HG03432 (cell line): ENCODE measurements at regions not wholly inside any gene's neighbourhood (a gene's known extent, or its start where the extent isn't known, plus 50 kb on each side); places are given as distances from the start of the nearest gene placed in this dataset.

Experiments used
- ATAC-seq: cut with Tn5 transposase; IDR thresholded peaks from one replicate; pipeline ENCODE4 v1.9.1; 2021; ENCODE audit warnings: mild to moderate bottlenecking, moderate library complexity; ENCODE audit not compliant: unreplicated experiment

DNA sequence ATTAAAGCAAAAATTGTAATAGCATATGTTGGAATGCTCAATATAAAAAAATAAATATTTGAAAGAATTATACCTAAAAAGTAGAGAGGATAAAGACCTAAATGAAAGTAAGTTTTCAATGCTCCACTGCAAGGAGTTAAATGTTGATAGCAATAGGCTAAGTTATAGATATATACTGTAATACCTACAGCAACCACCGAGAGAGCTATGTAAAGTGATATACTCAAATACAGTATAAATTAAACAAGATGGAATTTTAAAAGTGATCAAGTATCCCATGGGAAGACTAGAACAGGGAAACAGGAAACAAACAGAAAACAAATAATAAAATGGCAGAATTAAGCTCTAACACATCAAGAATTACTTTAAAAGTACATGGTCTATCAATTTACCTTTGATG is 73.9 kb downstream of the CASP3 start:
- ATAC-seq = no peak

DNA sequence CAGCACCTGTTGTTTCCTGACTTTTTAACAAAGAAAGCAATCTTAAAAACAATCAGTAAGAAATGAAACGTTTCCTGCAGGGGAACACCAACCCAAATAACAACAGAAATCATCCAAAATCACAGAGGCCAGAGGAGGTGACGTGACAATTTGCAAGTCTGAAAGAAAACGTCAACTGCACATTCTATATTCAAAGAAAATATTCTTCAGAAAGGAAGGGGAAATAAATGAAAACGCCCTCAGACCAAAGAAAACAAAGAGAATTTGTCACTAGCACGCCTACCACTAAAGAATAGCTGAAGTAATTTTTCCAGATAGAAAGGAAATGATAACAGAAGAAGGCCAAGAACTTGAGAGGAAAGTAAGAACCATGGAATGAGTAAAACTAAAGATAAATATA is 74.4 kb downstream of the CASP3 start:
- ATAC-seq = no peak

DNA sequence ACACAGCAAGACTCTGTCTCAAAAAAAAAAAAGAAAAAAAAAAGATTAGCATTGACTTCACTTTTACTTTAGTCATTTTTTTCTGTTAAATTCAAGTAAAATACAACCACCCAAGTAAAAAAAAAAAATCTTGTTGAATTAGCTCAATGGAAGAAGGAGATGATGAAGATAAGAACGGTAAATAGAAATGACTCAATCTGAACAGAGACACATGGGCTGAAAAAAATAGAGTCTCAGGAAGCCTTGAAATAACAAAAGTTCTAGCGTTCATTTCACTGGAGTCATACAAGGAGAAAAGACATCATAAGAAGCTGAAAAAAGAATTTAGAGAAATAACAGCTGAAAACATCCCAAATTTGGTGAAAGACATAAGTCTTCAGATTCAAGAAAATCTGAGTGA is 75.5 kb downstream of the CASP3 start:
- no peak for ATAC-seq

DNA sequence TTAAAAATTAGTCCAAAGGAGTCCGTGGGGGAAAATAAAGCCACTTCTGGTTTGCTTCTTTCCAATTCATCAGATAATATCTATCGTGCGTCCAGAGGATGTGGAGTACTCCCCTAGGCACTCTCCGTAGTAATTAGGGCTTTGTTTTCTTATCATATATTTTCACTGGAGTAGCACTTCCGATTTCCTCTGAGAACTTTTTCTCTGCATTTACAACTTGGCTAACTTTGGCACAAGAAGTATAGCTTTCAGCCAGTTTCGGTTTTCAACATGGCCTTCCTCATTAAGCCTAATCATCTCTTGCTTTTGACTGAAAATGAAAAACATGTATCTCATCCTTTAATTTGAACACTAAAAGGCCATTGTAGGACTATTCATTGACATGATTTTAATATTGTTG is 80.5 kb downstream of the CASP3 start:
- no peak for ATAC-seq

DNA sequence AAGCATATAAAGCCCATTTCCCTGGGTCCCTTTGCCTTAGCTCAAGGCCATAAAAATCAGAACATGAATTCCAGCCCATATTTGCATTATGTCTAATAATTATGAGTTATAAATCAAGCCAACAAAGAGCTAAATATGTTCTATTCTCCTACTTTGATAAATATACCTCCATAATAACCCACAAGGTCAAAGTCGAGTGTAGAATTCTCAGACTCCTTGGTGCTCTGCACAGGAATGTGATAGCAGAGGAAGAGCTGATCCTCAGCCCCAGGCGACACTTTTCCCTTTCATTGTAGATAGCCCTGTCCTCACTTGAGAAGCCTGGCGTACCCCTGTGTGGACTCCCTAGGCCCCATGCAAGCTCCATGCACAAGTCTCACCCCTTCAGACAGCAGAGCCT is 85.6 kb downstream of the CASP3 start:
- no peak for ATAC-seq

DNA sequence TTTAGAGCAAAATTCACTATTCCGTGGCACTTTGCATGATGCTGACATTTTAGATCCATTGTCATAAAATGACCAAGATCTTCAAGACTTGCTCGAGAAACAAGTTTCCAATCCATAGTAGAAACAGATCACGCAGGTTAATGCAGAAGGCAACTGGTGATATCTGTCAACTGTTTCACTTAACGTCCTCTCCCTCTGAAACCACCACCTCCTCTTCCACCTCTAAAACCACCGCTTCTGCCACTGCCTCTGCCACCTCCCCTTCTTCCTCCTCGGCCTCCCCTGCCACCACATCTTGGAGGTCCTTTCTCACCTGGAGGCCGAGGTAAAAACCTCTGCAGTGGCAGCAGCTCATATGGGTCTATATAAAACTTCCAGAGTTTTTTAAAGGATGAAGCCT is 84.6 kb upstream of the IRF2 start:
- ATAC-seq = no peak

DNA sequence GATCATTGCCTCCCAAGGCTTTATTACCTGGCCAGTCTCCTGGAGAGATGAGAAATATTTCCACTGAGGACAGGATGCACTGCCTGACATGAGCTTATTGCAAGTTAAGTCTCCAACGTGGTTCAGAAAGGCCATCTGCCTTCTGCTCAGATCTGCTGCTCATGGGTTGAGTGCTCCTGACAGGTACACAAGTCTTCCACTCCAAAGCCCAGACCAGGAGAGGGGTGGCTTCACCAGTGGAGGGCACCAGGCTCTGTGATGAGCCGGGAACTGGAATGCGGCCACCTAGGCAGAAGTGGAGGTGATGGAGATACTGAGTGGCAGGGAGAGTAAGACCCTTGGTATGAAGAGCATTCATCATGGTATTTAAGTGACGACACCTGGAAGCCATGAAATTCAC is 79.5 kb upstream of the IRF2 start:
- ATAC-seq = no peak

DNA sequence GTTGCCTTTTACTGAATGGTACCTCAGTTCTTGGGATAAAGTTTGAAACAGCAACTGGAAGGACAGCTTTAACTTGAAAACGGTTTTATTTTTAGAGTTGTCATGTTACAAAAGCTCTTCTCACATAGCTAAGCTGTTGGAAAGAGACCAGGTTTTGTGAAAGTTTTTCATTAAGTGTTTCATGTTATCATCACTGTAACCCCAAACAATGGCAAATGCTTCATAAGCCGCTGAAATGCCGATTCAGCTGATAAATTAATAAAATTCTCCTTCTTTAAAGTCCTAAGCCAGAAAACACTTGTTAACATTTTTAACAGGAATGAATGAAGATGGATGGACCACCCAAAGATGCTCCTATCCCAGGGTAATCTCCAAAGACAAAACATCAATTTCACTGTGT is 76.1 kb upstream of the IRF2 start:
- no peak for ATAC-seq

DNA sequence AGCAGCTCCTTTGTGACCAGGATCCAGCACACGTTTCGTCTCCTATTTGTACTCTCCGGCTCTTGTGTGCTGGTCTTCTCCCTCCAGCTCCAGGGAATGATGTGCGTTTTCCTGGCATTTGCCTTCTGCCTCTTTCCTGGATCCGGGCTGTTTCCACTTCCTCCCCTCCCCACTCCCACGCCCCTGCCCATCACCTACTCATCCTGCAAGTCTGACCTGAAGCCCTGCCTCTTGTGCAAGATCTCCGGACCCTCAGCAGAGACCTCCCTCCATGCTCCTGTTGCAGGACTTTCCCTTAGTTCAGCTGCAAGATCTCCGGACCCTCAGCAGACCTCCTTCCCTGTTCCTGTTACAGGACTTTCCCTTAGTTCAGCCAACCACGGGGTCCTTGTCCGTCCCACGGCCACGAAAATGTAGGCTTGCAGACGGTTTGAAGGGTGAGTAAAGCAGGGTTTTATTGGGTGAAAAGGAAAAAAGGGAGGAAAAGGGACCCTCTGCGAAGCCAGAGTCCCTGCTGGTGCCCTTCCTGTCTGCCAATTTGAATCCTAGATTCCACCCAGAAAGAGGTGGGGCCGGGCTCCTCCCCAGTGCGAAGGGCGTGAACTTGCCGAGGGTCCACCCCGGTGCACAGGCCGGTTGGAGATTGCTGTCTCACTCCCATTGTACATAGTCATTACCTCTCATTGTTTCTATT is 74.4 kb upstream of the IRF2 start:
- ATAC-seq = no peak

DNA sequence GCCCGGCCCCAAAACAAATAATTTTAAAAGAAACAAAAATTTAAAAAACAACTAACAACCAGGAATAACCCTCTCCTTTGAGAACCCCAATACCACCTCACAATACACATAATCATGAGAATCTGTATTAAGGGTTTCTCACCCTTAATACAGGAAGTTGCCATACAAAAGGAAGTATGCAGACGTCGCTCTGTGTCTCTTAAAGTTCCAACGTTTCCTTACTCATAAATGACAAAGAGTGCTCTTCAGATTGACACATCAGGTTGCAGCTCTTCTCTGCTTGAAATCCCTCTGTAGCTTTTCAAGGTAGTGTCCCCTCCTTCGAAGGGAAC is 73.9 kb upstream of the IRF2 start:
- ATAC-seq = no peak

DNA sequence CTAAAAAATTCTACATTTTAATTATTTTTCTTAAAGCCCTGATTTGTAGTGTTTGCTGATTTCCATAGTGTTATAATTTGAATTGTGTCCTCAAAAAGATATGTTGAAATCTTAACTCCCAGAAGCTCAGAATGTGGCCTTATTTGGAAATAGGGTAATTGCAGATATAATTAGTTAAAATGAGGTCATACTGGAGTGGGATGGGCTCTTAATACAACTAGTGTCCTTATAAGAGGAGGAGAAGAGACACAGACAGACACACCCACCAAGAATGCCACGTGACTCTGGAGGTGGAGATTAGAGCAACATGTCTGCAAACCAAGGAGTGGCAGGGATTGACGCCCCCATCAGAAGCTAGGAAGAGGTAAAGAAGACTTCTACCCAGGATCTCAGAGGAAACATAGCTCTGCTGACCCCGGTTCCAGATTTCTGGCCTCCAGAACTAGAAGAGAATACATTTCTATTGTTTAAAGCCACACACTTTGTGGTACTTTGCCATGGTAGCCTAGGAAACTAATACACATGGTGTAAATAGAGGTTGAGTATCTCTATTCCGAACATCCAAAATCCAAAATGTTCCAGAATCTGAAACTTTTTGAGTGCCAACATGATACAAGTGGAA is 70.5 kb upstream of the IRF2 start:
- ATAC-seq = no peak

DNA sequence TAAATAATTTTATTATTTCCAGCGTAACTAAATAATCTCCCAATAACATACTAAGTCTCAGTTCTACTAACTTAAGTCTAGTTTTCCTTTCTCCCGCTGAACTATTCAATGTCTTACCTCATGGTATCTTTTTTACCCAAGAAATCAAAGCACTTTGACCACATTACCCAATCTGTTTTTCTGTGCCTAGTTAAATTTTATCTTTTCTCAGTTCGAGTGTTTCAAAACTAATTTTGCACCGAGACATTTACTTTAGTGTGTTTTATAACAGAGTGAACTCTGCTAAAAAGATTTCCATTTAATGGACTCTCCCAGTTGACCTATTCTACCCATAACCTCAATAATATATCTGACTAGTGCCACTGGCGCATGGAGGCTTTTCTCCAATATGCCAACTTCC is 67.6 kb upstream of the IRF2 start:
- no peak for ATAC-seq

DNA sequence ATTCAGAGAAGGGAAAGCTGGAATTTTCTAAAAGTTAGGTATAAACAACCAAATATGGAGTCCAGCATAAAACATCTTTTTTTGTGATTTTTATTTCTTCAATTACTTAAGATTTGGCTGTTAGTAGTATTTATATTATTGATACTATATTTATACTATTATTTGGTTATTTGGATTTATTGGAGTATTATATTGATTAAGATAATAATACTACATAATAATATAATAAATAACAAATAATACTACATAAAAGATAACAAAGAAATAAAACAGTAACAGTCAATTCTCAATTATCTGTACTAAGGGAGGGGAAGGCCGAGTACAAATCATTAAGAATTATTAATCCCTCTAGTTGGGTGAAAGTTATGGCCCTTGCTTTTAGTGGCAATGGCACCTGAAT is 66.0 kb upstream of the IRF2 start:
- no peak for ATAC-seq

DNA sequence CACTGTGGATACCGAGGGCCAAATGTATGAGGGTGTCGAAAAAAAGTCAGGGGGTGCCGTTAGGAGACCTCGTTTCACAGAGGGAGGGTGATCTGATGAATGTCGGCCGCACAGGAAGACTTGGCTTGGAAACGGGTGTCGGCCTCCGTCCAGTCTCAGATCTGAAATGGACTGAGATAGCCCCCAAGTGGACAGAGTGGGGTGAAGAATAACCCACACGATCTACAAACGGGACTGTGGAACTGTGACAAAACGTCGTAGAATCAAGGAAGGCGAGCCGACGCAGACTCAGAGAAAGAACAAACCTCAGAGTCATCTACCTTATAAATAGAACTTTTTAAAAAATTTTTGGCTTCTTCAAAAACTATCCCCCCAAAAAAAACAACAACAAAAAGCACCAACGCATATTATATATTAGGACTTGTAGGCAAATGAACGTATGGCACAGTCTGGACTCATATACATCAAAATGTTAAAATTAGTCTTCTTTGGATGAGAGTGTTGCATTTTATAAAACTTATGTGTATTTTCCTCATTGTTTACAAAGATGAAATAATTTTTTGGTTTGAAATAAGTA is 63.8 kb upstream of the IRF2 start:
- peak; percentile 51 for ATAC-seq

DNA sequence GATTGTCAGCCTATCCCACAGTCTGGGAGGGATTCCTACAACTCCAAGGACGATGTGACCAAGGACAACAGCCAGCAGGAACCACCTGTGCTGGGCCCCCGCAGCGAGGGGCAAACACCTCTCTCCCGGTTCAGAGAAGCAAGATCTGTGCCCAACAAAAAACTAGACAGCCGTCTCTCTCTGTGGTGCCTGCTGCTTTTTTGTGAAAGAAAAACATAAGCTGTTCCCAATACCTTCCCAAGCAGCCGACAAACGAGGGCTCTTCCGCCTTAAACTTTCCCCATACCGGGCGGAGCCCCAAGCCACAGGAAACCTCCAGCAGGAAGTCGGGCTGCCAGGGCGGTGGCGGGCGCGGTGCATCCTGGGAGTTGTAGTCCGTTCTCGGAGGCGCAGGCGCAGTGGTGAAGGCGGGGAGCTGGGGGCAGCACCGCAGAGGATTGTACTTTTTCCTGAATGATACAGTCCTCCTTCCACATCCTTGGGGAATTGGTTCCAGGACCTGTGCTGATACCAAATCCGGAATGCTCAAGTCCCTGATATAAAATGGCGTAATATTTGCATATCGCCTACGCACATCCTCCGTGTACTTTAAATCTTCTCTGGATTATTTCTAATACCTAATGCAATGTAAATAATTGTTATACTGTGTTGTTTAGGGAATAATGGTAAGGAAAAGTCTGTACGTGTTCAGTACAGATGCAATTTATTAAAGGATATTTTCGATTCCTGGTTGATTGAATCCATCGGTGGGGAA is 63.1 kb upstream of the IRF2 start:
- peak; percentile 62 for ATAC-seq

DNA sequence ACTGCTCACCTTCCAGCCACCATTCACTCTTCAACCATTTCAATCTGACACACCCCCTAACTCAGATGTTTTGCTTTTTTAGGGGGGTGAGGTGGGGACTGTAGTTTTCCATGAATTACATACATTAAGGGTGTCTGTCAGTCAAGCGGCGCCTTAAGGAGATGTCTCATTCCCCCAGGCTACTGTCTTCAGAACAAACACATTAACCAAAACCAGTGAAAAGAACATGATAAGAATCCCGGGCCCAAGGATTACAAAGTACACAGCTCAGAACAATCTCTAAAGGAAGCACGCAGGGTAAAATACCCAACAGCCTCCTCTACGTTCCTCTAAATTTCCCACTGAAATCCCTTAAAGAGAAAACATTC is 62.5 kb upstream of the IRF2 start:
- ATAC-seq = peak; percentile 0

DNA sequence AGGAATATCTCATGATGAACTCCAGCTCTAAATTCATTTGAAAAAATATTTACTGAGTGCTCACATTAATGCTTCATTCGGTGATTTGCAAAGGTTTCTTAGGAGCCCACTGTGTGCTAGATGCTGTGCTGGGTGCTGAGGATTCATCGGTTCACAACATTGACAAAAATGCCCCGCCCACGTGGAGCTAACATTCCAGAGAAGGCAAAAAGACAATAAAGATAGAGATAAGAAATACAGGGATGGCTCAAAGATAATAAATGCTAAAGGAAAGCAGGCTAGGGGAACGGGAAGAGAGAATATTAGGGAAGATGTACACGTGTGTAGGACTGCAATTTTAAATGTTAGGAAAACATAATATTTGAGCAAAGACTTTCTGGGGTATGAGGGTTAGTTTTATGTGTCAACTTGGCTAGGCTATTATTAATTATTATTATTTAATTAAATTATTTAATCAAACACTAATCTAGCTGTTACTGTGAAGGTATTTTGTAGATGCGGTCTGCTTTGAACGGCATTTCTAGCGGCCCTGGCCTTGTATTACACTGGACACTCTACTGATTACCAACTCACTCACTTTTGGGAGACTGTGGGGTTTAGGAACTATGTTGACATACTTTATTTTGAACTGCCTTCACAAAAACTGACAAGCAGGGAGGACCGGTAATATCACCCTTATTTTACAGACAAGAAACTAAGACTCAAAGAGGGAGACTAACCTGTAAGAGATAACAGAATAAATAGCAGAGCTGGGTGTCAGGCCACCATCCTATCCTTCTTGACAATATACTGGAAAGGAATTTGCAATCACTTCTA is 61.9 kb upstream of the IRF2 start:
- no peak for ATAC-seq

DNA sequence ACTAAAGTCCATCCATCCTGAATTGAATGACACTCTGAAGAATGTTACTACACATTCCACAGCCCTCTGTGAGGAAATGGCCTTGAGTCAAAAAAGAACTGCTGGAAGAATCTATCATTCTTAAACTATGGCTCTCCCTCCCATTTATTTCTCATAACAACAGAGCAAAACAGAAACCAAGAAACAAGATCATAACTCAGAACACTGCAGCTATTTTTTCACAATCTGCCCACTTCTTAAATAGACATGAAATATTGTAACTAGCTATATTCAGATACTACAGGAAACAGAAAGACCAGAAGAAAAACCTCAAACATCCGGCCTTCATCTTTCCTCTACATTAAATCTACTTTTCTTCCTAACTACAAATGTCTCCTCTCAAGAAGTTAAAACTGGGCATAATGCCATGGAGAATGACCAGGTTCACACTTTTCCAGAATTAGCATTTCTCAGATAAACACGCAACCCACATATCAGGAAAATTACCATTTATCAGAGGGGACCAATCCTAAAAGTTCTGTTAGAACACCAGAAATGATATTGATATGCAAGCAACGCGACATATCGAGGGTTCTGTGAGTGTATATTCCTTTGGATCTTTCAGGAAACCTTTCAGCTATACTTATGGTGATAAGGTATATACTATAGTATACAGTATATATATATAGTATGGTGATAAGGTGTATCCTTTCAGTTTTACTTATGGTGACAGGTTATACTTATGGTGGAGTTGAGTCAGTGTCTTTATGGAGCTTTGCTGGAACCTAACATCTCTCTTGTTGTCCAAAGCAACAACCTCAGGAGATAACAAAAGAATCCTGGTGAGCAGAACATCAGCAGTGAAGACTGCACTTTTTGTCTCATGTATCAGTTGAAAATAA is 60.4 kb upstream of the IRF2 start:
- ATAC-seq = peak; percentile 64

DNA sequence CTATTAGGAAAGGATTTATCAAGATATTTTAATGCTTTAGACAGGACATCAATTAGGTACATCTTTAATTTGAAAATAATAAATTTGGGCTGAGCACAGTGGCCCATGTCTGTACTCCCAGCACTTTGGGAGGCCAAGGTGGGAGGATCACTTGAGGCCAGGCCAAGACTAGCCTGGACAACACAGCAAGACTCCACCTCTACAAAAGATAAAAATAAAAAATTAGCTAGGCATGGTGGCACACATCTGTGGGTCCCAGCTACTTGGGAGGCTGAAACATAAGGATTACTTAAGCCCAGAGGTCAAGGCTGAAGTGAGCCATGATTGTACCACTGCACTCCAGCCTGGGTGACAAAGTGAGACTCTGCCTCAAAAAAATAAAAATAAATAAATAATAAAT is 59.6 kb upstream of the IRF2 start:
- ATAC-seq = no peak

DNA sequence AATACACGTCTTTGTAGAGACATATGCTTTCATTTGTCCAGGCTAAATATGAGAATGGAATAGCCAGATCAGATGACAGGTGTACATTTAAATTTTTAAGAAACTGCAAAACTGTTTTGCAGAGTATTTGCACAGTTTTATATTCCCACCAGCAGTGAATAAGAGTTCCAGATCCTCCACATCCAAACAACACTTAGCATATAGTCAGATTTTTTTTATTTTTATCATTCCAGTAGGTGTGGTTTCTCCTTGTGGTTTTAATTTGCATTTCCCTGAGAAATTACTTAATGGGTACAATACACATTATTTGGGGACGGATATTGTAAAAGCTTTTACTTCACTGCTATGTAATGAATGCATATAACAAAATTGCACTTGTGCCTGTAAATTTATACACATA is 56.7 kb upstream of the IRF2 start:
- ATAC-seq = no peak
